Adrenal gland (tissue), 9 donors: ENCODE measurements at regions not wholly inside any gene's neighbourhood (a gene's known extent, or its start where the extent isn't known, plus 50 kb on each side); places are given as distances from the start of the nearest gene placed in this dataset.

Experiments used
- DNase-seq, 7 donors: peaks; one replicate each; pipeline ENCODE4 v3.0.0-alpha.2; 2019 to 2020
- H3K27ac ChIP-seq, 5 donors: fragments of 200-600 bp; sonication (generic) in 4 of 5; 1 replicate in 3 of 5; 2 replicates in 2 of 5; pipeline versions ENCODE4 v1.5.1 to v1.8.0; 2016 to 2020; ENCODE audit warnings: mild to moderate bottlenecking in 1 of 5
- H3K27me3 ChIP-seq: fragments of 200-600 bp; 2 replicates; pipeline ENCODE4 v1.8.0; 2021
- H3K36me3 ChIP-seq, 2 donors: fragments of 200-600 bp; replicated peaks in 1 of 2; 1 replicate in 1 of 2; 2 replicates in 1 of 2; pipeline versions ENCODE4 v1.5.1 to v1.8.0; 2018 to 2022
- H3K4me1 ChIP-seq, 2 donors: fragments of 200-600 bp; replicated peaks in 1 of 2; 1 replicate in 1 of 2; 2 replicates in 1 of 2; pipeline versions ENCODE4 v1.5.1 to v1.8.0; 2018 to 2021
- H3K4me3 ChIP-seq, 4 donors: fragments of 200-600 bp; sonication (generic) in 3 of 4; one replicate each; pipeline ENCODE4 v1.5.1; 2016 to 2018
- H3K9me3 ChIP-seq, 3 donors: fragments of 200-600 bp; sonication (generic) in 1 of 3; replicated peaks in 1 of 3; 1 replicate in 2 of 3; 2 replicates in 1 of 3; pipeline versions ENCODE4 v1.5.1 to v1.8.0; 2016 to 2021
- CTCF ChIP-seq, 6 experiments: fragments of 450-650 bp in 4 of 6; fragments of 200-600 bp in 2 of 6; sonication (generic) in 1 of 6; IDR thresholded peaks; 1 replicate in 5 of 6; 2 replicates in 1 of 6; pipeline versions ENCODE4 v1.5.1 to v1.8.0; 2016 to 2021; ENCODE audit warnings: antibody characterized with exemption in 6 of 6, mild to moderate bottlenecking in 2 of 6, moderate library complexity in 1 of 6
- POLR2A ChIP-seq, 2 donors: fragments of 450-650 bp; IDR thresholded peaks; one replicate each; pipeline ENCODE4 v1.6.1; 2017; ENCODE audit warnings: antibody characterized with exemption in 2 of 2, mild to moderate bottlenecking in 2 of 2, moderate library complexity in 1 of 2
- WGBS, 4 donors: extraction: QIAGEN DNeasy Blood & Tissue Kit in 2 of 4; methylation state at CpG; one replicate each; pipeline versions ENCODE4 v1.1.5 to v1.1.7; 2013 to 2017; 5-methylcytosine and 5-hydroxymethylcytosine counted together
- intact Hi-C, 2 donors: fragments of 100-400 bp; cut with DNase I; formaldehyde crosslinking; loops; one replicate each; pipeline versions ENCODE4 v1.14.1 to v1.15.0; 2022 to 2023
- donor health status: healthy with polysubstance abuse.
- donor health status: Bipolar disorder and iron deficiency.
- donor health status: DM: yes; HTN: yes; CAD: no.
- donor health status: DM: no; HTN: no; CAD: no.
- donor health status: DM: no; HTN: no; CAD: no.

- intact Hi-C loops, result no loop called here
- Histone ChIP-seq H3K4me3 (no peak overlapping the region), H3K9me3 (no peaks in the 10 kb centered on the region), H3K27me3 (no peaks in the 10 kb centered on the region), H3K4me1 (no peaks in the 10 kb centered on the region), H3K27ac (no peak overlapping the region), H3K36me3 (no peaks in the 10 kb centered on the region)
- WGBS, 4 donors, result 75 to 87% (median 86%) methylated on average over 5 of the region's 5 CpGs
- TF ChIP-seq CTCF (IDR thresholded peaks at IDR 0.05) (no peak), POLR2A (IDR thresholded peaks at IDR 0.05) (no peak)
- no peak for DNase-seq
Measured at GRCh38 chr6:170040906-170041305, 250.0 kb downstream of the DLL1 start.

GRCh38 chr6:170040115-170040500 lies 250.8 kb downstream of the DLL1 start:
- Histone ChIP-seq H3K4me1 (no peaks in the 10 kb centered on the region), H3K4me3 (no peak overlapping the region), H3K9me3 (no peaks in the 10 kb centered on the region), H3K27ac (no peak overlapping the region), H3K27me3 (no peaks in the 10 kb centered on the region), H3K36me3 (no peaks in the 10 kb centered on the region)
- TF ChIP-seq POLR2A (IDR thresholded peaks at IDR 0.05) (no peak), CTCF (IDR thresholded peaks at IDR 0.05) (no peak)
- intact Hi-C loops, result no loop called here
- WGBS, 4 donors, result 73 to 82% (median 81%) methylated on average over 9 of the region's 9 CpGs
- no peak for DNase-seq

- no peaks in the 10 kb centered on the region for H3K4me1 ChIP-seq
- no peak for TF ChIP-seq CTCF (IDR thresholded peaks at IDR 0.05)
- no peak for TF ChIP-seq POLR2A (IDR thresholded peaks at IDR 0.05)
- intact Hi-C loops, result no loop called here
- no peaks in the 10 kb centered on the region for H3K36me3 ChIP-seq
- DNase-seq, result no peak
- WGBS, 4 donors, result 78 to 84% (median 82%) methylated on average over 23 to 28 of the region's 28 CpGs
- H3K27me3 ChIP-seq, result no peaks in the 10 kb centered on the region
- no peak overlapping the region for H3K27ac ChIP-seq
- no peaks in the 10 kb centered on the region for H3K9me3 ChIP-seq
- no peak overlapping the region for H3K4me3 ChIP-seq
Measured at GRCh38 chr6:170039156-170040114, 251.4 kb downstream of the DLL1 start.

GRCh38 chr6:170038708-170039107 lies 252.2 kb downstream of the DLL1 start:
- DNase-seq, result no peak

More at GRCh38 chr6:170038708-170039107, 252.2 kb downstream of the DLL1 start:
- Histone ChIP-seq H3K27me3 (no peaks in the 10 kb centered on the region), H3K4me1 (no peaks in the 10 kb centered on the region), H3K4me3 (no peak overlapping the region), H3K36me3 (no peaks in the 10 kb centered on the region), H3K9me3 (no peaks in the 10 kb centered on the region), H3K27ac (no peak overlapping the region)
- 64 to 77% (median 70%) methylated on average over 9 of the region's 9 CpGs for WGBS, 4 donors
- intact Hi-C loops, result no loop called here
- no peak for TF ChIP-seq POLR2A (IDR thresholded peaks at IDR 0.05)
- no peak for TF ChIP-seq CTCF (IDR thresholded peaks at IDR 0.05)
